GM23338 (cell line): ENCODE measurements at regions not wholly inside any gene's neighbourhood (a gene's known extent, or its start where the extent isn't known, plus 50 kb on each side); places are given as distances from the start of the nearest gene placed in this dataset.

ENCODE experiments used
- ATAC-seq: fragments of 200-7000 bp; cut with Tn5 transposase; 3 replicates; pipeline ENCODE4 v1.9.1; 2020
- DNase-seq: peaks from one replicate; pipeline ENCODE4 v3.0.0-alpha.2; 2015; ENCODE audit warnings: low spot score
- H2AFZ ChIP-seq: fragments of 200-600 bp; sonication (generic); 2 replicates; pipeline ENCODE4 v1.8.0; 2016; ENCODE audit warnings: antibody characterized with exemption, mild to moderate bottlenecking, moderate library complexity
- H3F3A ChIP-seq: fragments of 200-600 bp; sonication (generic); replicated peaks from 2 replicates; pipeline ENCODE4 v1.8.0; 2017; ENCODE audit warnings: antibody characterized with exemption, mixed run types, low read depth
- H3K27ac ChIP-seq: fragments of 200-600 bp; sonication (generic); 2 replicates; pipeline ENCODE4 v1.6.1; 2016; ENCODE audit warnings: low read depth
- H3K27me3 ChIP-seq: fragments of 200-600 bp; sonication (generic); 2 replicates; pipeline ENCODE4 v1.8.0; 2016; ENCODE audit warnings: mild to moderate bottlenecking, mixed run types, moderate library complexity; ENCODE audit not compliant: insufficient read depth
- H3K36me3 ChIP-seq: fragments of 200-600 bp; sonication (generic); 2 replicates; pipeline ENCODE4 v1.8.0; 2016; ENCODE audit warnings: mild to moderate bottlenecking; ENCODE audit not compliant: insufficient read depth
- H3K4me1 ChIP-seq: fragments of 200-600 bp; sonication (generic); 2 replicates; pipeline ENCODE4 v1.8.0; 2016; ENCODE audit warnings: mild to moderate bottlenecking, moderate library complexity; ENCODE audit not compliant: insufficient read depth
- H3K4me2 ChIP-seq: fragments of 200-600 bp; sonication (generic); 2 replicates; pipeline ENCODE4 v1.7.1; 2017; ENCODE audit warnings: mixed run types
- H3K4me3 ChIP-seq: fragments of 200-600 bp; sonication (generic); 2 replicates; pipeline ENCODE4 v1.6.1; 2016; ENCODE audit warnings: mixed run types
- H3K79me2 ChIP-seq: fragments of 200-600 bp; sonication (generic); replicated peaks from 2 replicates; pipeline ENCODE4 v1.8.0; 2017; ENCODE audit warnings: mild to moderate bottlenecking; ENCODE audit not compliant: insufficient read depth
- H3K9me2 ChIP-seq: fragments of 200-600 bp; sonication (generic); 2 replicates; pipeline ENCODE4 v1.8.0; 2017; ENCODE audit not compliant: insufficient read depth
- H4K20me1 ChIP-seq: fragments of 200-600 bp; sonication (generic); replicated peaks from 2 replicates; pipeline ENCODE4 v1.8.0; 2017; ENCODE audit warnings: mild to moderate bottlenecking; ENCODE audit not compliant: insufficient read depth
- H3K27ac Mint-ChIP-seq: 2 replicates; pipeline ENCODE4 v1.8.0; 2020; ENCODE audit warnings: inconsistent platforms, mild to moderate bottlenecking, moderate library complexity, mixed read lengths
- H3K27me3 Mint-ChIP-seq: 3 replicates; pipeline ENCODE4 v1.8.0; 2022; ENCODE audit warnings: low read depth, mild to moderate bottlenecking, moderate library complexity, mixed read lengths, inconsistent platforms; ENCODE audit not compliant: insufficient read depth, poor library complexity
- H3K36me3 Mint-ChIP-seq: 3 replicates; pipeline ENCODE4 v1.8.0; 2021; ENCODE audit warnings: low read depth, mild to moderate bottlenecking, inconsistent platforms, moderate library complexity, mixed read lengths
- H3K4me1 Mint-ChIP-seq: 3 replicates; pipeline ENCODE4 v1.8.0; 2020; ENCODE audit warnings: mild to moderate bottlenecking, inconsistent platforms, mixed read lengths
- H3K4me3 Mint-ChIP-seq: 3 replicates; pipeline ENCODE4 v1.8.0; 2021; ENCODE audit warnings: moderate library complexity, mild to moderate bottlenecking, inconsistent platforms, mixed read lengths
- H3K9me3 Mint-ChIP-seq: 3 replicates; pipeline ENCODE4 v1.8.0; 2020; ENCODE audit warnings: moderate library complexity, mild to moderate bottlenecking, inconsistent platforms, mixed read lengths
- CREB1 ChIP-seq: fragments of 250-450 bp; sonication (Bioruptor Pico); IDR thresholded peaks from 2 replicates; pipeline ENCODE4 v1.5.0; 2020; ENCODE audit warnings: low read depth, mild to moderate bottlenecking, moderate library complexity
- EZH2 ChIP-seq: fragments of 200-600 bp; sonication (generic); IDR thresholded peaks from one replicate; pipeline ENCODE4 v1.8.0; 2017; ENCODE audit warnings: antibody characterized with exemption, mild to moderate bottlenecking, low read depth; ENCODE audit not compliant: unreplicated experiment
- EZH2phosphoT487 ChIP-seq: fragments of 200-600 bp; sonication (generic); IDR thresholded peaks from one replicate; pipeline ENCODE4 v1.8.1; 2018; ENCODE audit warnings: antibody characterized with exemption; ENCODE audit not compliant: unreplicated experiment
- JUNB ChIP-seq: IDR thresholded peaks from one replicate; pipeline ENCODE4 v1.6.1; 2016; ENCODE audit warnings: antibody characterized with exemption; ENCODE audit not compliant: unreplicated experiment
- NANOG ChIP-seq: IDR thresholded peaks from 2 replicates; pipeline ENCODE4 v1.6.1; 2016; ENCODE audit warnings: antibody characterized with exemption, borderline replicate concordance
- POLR2AphosphoS5 ChIP-seq: IDR thresholded peaks from 2 replicates; pipeline ENCODE4 v1.6.1; 2016; ENCODE audit warnings: antibody characterized with exemption, low read depth
- STAT1 ChIP-seq: IDR thresholded peaks from one replicate; pipeline ENCODE4 v1.6.1; 2016; ENCODE audit warnings: antibody characterized with exemption; ENCODE audit not compliant: unreplicated experiment
- ZNF114 ChIP-seq: fragments of 250-450 bp; sonication (Bioruptor Pico); IDR thresholded peaks from 2 replicates; pipeline ENCODE4 v1.5.0; 2020; ENCODE audit warnings: mild to moderate bottlenecking, moderate library complexity
- ZNF331 ChIP-seq: fragments of 250-450 bp; sonication (Bioruptor Pico); IDR thresholded peaks from 2 replicates; pipeline ENCODE4 v1.5.0; 2020; ENCODE audit warnings: low read depth, mild to moderate bottlenecking, moderate library complexity
- TF ChIP-seq, protein P1 (sequence below): IDR thresholded peaks from one replicate; pipeline ENCODE4 v1.6.1; 2018; ENCODE audit warnings: antibody characterized with exemption; ENCODE audit not compliant: unreplicated experiment
- TF ChIP-seq, protein P2 (sequence below), 2 experiments: fragments of 200-600 bp in 1 of 2; sonication (generic) in 1 of 2; conservative IDR thresholded peaks; 2 replicates each; pipeline versions ENCODE4 v1.5.1 to v1.6.1; 2016 to 2017; ENCODE audit warnings: antibody characterized with exemption in 2 of 2, low read depth in 2 of 2, mild to moderate bottlenecking in 2 of 2, moderate library complexity in 1 of 2
- TF ChIP-seq, protein P3 (sequence below): fragments of 250-450 bp; sonication (Bioruptor Pico); IDR thresholded peaks from 2 replicates; pipeline ENCODE4 v1.5.0; 2020; ENCODE audit warnings: mild to moderate bottlenecking, moderate library complexity
- TF ChIP-seq, protein P4 (sequence below): IDR thresholded peaks from 2 replicates; pipeline ENCODE4 v1.6.1; 2016; ENCODE audit warnings: antibody characterized with exemption

DNA sequence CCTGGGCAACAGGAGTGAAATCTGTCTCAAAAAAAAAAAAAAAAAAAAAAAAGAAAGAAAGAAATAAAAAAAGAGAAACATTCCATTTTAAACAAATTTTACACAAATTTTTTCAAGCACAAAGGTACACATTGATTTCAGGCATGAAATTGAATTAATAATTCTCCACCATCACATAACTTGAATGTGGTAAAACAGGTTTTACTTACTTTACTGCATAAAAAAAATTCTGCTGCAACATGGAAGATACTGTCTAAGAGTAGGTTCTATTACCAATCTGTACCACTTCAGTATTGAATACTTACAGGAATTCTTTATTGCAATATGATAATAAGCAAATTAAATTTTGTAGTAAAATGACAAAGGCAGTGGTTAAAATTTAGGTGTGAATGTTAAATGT is 271.6 kb upstream of the ARSJ start:
- H2AFZ ChIP-seq, result no peak overlapping the region
- no peak overlapping the region for H3K4me3 Mint-ChIP-seq
- no peaks in the 10 kb centered on the region for H3K9me3 Mint-ChIP-seq
- H3K9me2 ChIP-seq, result no peaks in the 10 kb centered on the region
- no peaks in the 10 kb centered on the region for H3K4me1 Mint-ChIP-seq
- no peak for DNase-seq
- no peaks in the 10 kb centered on the region for H3K27me3 Mint-ChIP-seq
- H3K36me3 ChIP-seq, result no peaks in the 10 kb centered on the region
- no peaks in the 10 kb centered on the region for H3K4me1 ChIP-seq
- H3K27me3 ChIP-seq, result no peaks in the 10 kb centered on the region
- no peaks in the 10 kb centered on the region for H3K79me2 ChIP-seq
- H4K20me1 ChIP-seq, result no peaks in the 10 kb centered on the region
- H3F3A ChIP-seq, result no peaks in the 10 kb centered on the region
- H3K4me2 ChIP-seq, result no peak overlapping the region
- no peak overlapping the region for H3K4me3 ChIP-seq
- H3K27ac Mint-ChIP-seq, result no peak overlapping the region
- no peak overlapping the region for H3K27ac ChIP-seq
- H3K36me3 Mint-ChIP-seq, result no peaks in the 10 kb centered on the region
- no peak for ATAC-seq
- no peak for TF ChIP-seq JUNB
- TF ChIP-seq, protein P1, sequence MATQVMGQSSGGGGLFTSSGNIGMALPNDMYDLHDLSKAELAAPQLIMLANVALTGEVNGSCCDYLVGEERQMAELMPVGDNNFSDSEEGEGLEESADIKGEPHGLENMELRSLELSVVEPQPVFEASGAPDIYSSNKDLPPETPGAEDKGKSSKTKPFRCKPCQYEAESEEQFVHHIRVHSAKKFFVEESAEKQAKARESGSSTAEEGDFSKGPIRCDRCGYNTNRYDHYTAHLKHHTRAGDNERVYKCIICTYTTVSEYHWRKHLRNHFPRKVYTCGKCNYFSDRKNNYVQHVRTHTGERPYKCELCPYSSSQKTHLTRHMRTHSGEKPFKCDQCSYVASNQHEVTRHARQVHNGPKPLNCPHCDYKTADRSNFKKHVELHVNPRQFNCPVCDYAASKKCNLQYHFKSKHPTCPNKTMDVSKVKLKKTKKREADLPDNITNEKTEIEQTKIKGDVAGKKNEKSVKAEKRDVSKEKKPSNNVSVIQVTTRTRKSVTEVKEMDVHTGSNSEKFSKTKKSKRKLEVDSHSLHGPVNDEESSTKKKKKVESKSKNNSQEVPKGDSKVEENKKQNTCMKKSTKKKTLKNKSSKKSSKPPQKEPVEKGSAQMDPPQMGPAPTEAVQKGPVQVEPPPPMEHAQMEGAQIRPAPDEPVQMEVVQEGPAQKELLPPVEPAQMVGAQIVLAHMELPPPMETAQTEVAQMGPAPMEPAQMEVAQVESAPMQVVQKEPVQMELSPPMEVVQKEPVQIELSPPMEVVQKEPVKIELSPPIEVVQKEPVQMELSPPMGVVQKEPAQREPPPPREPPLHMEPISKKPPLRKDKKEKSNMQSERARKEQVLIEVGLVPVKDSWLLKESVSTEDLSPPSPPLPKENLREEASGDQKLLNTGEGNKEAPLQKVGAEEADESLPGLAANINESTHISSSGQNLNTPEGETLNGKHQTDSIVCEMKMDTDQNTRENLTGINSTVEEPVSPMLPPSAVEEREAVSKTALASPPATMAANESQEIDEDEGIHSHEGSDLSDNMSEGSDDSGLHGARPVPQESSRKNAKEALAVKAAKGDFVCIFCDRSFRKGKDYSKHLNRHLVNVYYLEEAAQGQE, result no peak
- TF ChIP-seq CREB1, result no peak
- no peak for TF ChIP-seq EZH2
- TF ChIP-seq ZNF331 (CRISPR knock-in tag), result no peak
- TF ChIP-seq, protein P2, sequence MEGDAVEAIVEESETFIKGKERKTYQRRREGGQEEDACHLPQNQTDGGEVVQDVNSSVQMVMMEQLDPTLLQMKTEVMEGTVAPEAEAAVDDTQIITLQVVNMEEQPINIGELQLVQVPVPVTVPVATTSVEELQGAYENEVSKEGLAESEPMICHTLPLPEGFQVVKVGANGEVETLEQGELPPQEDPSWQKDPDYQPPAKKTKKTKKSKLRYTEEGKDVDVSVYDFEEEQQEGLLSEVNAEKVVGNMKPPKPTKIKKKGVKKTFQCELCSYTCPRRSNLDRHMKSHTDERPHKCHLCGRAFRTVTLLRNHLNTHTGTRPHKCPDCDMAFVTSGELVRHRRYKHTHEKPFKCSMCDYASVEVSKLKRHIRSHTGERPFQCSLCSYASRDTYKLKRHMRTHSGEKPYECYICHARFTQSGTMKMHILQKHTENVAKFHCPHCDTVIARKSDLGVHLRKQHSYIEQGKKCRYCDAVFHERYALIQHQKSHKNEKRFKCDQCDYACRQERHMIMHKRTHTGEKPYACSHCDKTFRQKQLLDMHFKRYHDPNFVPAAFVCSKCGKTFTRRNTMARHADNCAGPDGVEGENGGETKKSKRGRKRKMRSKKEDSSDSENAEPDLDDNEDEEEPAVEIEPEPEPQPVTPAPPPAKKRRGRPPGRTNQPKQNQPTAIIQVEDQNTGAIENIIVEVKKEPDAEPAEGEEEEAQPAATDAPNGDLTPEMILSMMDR (conservative IDR thresholded peaks at IDR 0.05; ENCODE audit: low read depth in 2 of 2), result no peak
- TF ChIP-seq POLR2AphosphoS5, result no peak
- no peak for TF ChIP-seq ZNF114 (CRISPR knock-in tag)
- no peak for TF ChIP-seq EZH2phosphoT487
- no peak for TF ChIP-seq NANOG
- TF ChIP-seq, protein P3, sequence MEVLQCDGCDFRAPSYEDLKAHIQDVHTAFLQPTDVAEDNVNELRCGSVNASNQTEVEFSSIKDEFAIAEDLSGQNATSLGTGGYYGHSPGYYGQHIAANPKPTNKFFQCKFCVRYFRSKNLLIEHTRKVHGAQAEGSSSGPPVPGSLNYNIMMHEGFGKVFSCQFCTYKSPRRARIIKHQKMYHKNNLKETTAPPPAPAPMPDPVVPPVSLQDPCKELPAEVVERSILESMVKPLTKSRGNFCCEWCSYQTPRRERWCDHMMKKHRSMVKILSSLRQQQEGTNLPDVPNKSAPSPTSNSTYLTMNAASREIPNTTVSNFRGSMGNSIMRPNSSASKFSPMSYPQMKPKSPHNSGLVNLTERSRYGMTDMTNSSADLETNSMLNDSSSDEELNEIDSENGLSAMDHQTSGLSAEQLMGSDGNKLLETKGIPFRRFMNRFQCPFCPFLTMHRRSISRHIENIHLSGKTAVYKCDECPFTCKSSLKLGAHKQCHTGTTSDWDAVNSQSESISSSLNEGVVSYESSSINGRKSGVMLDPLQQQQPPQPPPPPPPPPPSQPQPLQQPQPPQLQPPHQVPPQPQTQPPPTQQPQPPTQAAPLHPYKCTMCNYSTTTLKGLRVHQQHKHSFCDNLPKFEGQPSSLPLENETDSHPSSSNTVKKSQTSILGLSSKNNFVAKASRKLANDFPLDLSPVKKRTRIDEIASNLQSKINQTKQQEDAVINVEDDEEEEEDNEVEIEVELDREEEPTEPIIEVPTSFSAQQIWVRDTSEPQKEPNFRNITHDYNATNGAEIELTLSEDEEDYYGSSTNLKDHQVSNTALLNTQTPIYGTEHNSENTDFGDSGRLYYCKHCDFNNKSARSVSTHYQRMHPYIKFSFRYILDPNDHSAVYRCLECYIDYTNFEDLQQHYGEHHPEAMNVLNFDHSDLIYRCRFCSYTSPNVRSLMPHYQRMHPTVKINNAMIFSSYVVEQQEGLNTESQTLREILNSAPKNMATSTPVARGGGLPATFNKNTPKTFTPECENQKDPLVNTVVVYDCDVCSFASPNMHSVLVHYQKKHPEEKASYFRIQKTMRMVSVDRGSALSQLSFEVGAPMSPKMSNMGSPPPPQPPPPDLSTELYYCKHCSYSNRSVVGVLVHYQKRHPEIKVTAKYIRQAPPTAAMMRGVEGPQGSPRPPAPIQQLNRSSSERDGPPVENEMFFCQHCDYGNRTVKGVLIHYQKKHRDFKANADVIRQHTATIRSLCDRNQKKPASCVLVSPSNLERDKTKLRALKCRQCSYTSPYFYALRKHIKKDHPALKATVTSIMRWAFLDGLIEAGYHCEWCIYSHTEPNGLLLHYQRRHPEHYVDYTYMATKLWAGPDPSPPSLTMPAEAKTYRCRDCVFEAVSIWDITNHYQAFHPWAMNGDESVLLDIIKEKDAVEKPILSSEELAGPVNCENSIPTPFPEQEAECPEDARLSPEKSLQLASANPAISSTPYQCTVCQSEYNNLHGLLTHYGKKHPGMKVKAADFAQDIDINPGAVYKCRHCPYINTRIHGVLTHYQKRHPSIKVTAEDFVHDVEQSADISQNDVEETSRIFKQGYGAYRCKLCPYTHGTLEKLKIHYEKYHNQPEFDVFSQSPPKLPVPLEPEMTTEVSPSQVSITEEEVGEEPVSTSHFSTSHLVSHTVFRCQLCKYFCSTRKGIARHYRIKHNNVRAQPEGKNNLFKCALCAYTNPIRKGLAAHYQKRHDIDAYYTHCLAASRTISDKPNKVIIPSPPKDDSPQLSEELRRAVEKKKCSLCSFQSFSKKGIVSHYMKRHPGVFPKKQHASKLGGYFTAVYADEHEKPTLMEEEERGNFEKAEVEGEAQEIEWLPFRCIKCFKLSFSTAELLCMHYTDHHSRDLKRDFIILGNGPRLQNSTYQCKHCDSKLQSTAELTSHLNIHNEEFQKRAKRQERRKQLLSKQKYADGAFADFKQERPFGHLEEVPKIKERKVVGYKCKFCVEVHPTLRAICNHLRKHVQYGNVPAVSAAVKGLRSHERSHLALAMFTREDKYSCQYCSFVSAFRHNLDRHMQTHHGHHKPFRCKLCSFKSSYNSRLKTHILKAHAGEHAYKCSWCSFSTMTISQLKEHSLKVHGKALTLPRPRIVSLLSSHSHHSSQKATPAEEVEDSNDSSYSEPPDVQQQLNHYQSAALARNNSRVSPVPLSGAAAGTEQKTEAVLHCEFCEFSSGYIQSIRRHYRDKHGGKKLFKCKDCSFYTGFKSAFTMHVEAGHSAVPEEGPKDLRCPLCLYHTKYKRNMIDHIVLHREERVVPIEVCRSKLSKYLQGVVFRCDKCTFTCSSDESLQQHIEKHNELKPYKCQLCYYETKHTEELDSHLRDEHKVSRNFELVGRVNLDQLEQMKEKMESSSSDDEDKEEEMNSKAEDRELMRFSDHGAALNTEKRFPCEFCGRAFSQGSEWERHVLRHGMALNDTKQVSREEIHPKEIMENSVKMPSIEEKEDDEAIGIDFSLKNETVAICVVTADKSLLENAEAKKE (CRISPR knock-in tag), result no peak
- no peak for TF ChIP-seq STAT1
- TF ChIP-seq, protein P4, sequence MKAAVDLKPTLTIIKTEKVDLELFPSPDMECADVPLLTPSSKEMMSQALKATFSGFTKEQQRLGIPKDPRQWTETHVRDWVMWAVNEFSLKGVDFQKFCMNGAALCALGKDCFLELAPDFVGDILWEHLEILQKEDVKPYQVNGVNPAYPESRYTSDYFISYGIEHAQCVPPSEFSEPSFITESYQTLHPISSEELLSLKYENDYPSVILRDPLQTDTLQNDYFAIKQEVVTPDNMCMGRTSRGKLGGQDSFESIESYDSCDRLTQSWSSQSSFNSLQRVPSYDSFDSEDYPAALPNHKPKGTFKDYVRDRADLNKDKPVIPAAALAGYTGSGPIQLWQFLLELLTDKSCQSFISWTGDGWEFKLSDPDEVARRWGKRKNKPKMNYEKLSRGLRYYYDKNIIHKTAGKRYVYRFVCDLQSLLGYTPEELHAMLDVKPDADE, result no peak
